IMR-90 (cell line): ENCODE measurements at regions not wholly inside any gene's neighbourhood (a gene's known extent, or its start where the extent isn't known, plus 50 kb on each side); places are given as distances from the start of the nearest gene placed in this dataset.

Experiments used
- ATAC-seq: fragments of 200-7000 bp; cut with Tn5 transposase; 2 replicates; pipeline ENCODE4 v1.9.1; 2020; ENCODE audit warnings: low read depth, mild to moderate bottlenecking, moderate library complexity
- BruUV-seq: library from RNA; stranded (reverse); fragments of 400-500 nt; replicated peaks from 2 replicates; lab custom pipeline; 2021; lab: Mats Ljungman, UMichigan
- CTCF ChIA-PET: fragments of 300-600 bp; formaldehyde crosslinking; extraction: SDS; loops from one replicate; lab custom pipeline; 2021; ENCODE audit warnings: antibody characterized with exemption; lab: Yijun Ruan, JAX
- POLR2A ChIA-PET: fragments of 300-600 bp; sonication (Branson Sonifier 250); formaldehyde crosslinking; loops from one replicate; lab custom pipeline; 2022; ENCODE audit warnings: antibody characterized with exemption; ENCODE audit not compliant: unreplicated experiment; lab: Charles Lee
- DNase-seq: peaks from one replicate; pipeline ENCODE4 v3.0.0; 2013
- H2AFZ ChIP-seq: replicated peaks from 2 replicates; pipeline ENCODE3; 2013; ENCODE audit warnings: low read length, mild to moderate bottlenecking; ENCODE audit not compliant: poor library complexity
- H2AK5ac ChIP-seq: 2 replicates; pipeline ENCODE4 v1.6.1; 2013; ENCODE audit warnings: low read depth, low read length, inconsistent platforms
- H2AK9ac ChIP-seq: replicated peaks from 2 replicates; pipeline ENCODE3; 2013; ENCODE audit warnings: mild to moderate bottlenecking, low read depth, low read length, moderate library complexity; ENCODE audit not compliant: poor library complexity
- H2BK120ac ChIP-seq: 2 replicates; pipeline ENCODE4 v1.6.1; 2013; ENCODE audit warnings: low read depth, low read length, inconsistent platforms
- H2BK15ac ChIP-seq: 3 replicates; pipeline ENCODE4 v1.6.1; 2013; ENCODE audit warnings: low read depth, low read length, inconsistent platforms
- H2BK20ac ChIP-seq: 2 replicates; pipeline ENCODE4 v1.6.1; 2013; ENCODE audit warnings: low read depth, mild to moderate bottlenecking, inconsistent platforms, low read length, moderate library complexity
- H2BK5ac ChIP-seq: 2 replicates; pipeline ENCODE4 v1.6.1; 2013; ENCODE audit warnings: mild to moderate bottlenecking, low read depth, low read length, inconsistent platforms; ENCODE audit not compliant: poor library complexity, severe bottlenecking
- H3K14ac ChIP-seq: replicated peaks from 2 replicates; pipeline ENCODE4 v1.6.1; 2013; ENCODE audit warnings: low read depth, low read length, inconsistent platforms
- H3K18ac ChIP-seq: 2 replicates; pipeline ENCODE4 v1.6.1; 2013; ENCODE audit warnings: low read depth, low read length, control low read depth
- H3K23ac ChIP-seq: 2 replicates; pipeline ENCODE4 v1.6.1; 2013; ENCODE audit warnings: low read depth, low read length, inconsistent platforms
- H3K27ac ChIP-seq: 2 replicates; pipeline ENCODE4 v1.5.1; 2013; ENCODE audit warnings: mild to moderate bottlenecking, control low read depth, low read length; ENCODE audit not compliant: insufficient read depth
- H3K27me3 ChIP-seq: 2 replicates; pipeline ENCODE4 v1.6.1; 2013; ENCODE audit warnings: low read length; ENCODE audit not compliant: control insufficient read depth, insufficient read depth
- H3K36me3 ChIP-seq: 2 replicates; pipeline ENCODE4 v1.6.1; 2013; ENCODE audit warnings: low read length, mixed read lengths; ENCODE audit not compliant: control insufficient read depth, insufficient read depth
- H3K4ac ChIP-seq: 2 replicates; pipeline ENCODE4 v1.6.1; 2013; ENCODE audit warnings: low read depth, low read length, inconsistent platforms
- H3K4me1 ChIP-seq: 2 replicates; pipeline ENCODE4 v1.6.1; 2013; ENCODE audit warnings: low read length, mixed read lengths; ENCODE audit not compliant: control insufficient read depth, insufficient read depth
- H3K4me2 ChIP-seq: 2 replicates; pipeline ENCODE4 v1.6.1; 2013; ENCODE audit warnings: low read depth, mild to moderate bottlenecking, control low read depth, low read length, moderate library complexity
- H3K4me3 ChIP-seq: 2 replicates; pipeline ENCODE4 v1.5.1; 2013; ENCODE audit warnings: low read depth, mild to moderate bottlenecking, control low read depth, low read length, moderate library complexity; ENCODE audit not compliant: insufficient read depth
- H3K56ac ChIP-seq: 2 replicates; pipeline ENCODE4 v1.6.1; 2013; ENCODE audit warnings: low read length, inconsistent platforms; ENCODE audit not compliant: insufficient read depth; ENCODE audit errors: extremely low read depth
- H3K79me1 ChIP-seq, 2 experiments: 2 replicates each; pipeline ENCODE4 v1.6.1; 2013; ENCODE audit warnings: low read length in 2 of 2, inconsistent platforms in 1 of 2, low read depth in 1 of 2
- H3K9ac ChIP-seq: 2 replicates; pipeline ENCODE4 v1.6.1; 2013; ENCODE audit warnings: low read depth, low read length, control low read depth
- H3K9me1 ChIP-seq: 2 replicates; pipeline ENCODE4 v1.6.1; 2013; ENCODE audit warnings: low read length, inconsistent platforms; ENCODE audit not compliant: insufficient read depth
- H3K9me3 ChIP-seq: 2 replicates; pipeline ENCODE4 v1.6.1; 2013; ENCODE audit warnings: low read length; ENCODE audit not compliant: control insufficient read depth, insufficient read depth
- H4K20me1 ChIP-seq: 2 replicates; pipeline ENCODE4 v1.6.1; 2013; ENCODE audit warnings: low read length, inconsistent platforms; ENCODE audit not compliant: insufficient read depth
- H4K5ac ChIP-seq: 2 replicates; pipeline ENCODE4 v1.6.1; 2013; ENCODE audit warnings: mild to moderate bottlenecking, low read depth, low read length, control low read depth
- H4K8ac ChIP-seq, 2 experiments: 2 replicates each; pipeline ENCODE4 v1.6.1; 2013; ENCODE audit warnings: low read depth in 2 of 2, low read length in 2 of 2, control low read depth in 1 of 2, inconsistent platforms in 1 of 2
- H4K91ac ChIP-seq: 2 replicates; pipeline ENCODE4 v1.6.1; 2013; ENCODE audit warnings: low read depth, low read length, inconsistent platforms; ENCODE audit not compliant: insufficient read depth
- CEBPB ChIP-seq: IDR thresholded peaks from 2 replicates; pipeline ENCODE4 v1.6.1; 2012; ENCODE audit warnings: low read depth, low read length, improper control_type of control experiment
- FOS ChIP-seq: fragments of 150-350 bp; IDR thresholded peaks from 2 replicates; pipeline ENCODE4 v1.6.1; 2016; ENCODE audit warnings: low read depth, low read length
- MAZ ChIP-seq: IDR thresholded peaks from 2 replicates; pipeline ENCODE4 v1.6.1; 2012; ENCODE audit warnings: low read depth, mild to moderate bottlenecking, low read length, improper control_type of control experiment, moderate library complexity, borderline replicate concordance
- MXI1 ChIP-seq: IDR thresholded peaks from 2 replicates; pipeline ENCODE4 v1.6.1; 2012; ENCODE audit warnings: low read depth, mild to moderate bottlenecking, low read length, moderate library complexity, borderline replicate concordance
- POLR2A ChIP-seq: IDR thresholded peaks from 2 replicates; pipeline ENCODE4 v1.6.1; 2012; ENCODE audit warnings: mild to moderate bottlenecking, low read depth, low read length
- RAD21 ChIP-seq: IDR thresholded peaks from 2 replicates; pipeline ENCODE4 v1.6.1; 2012; ENCODE audit warnings: low read length, improper control_type of control experiment
- RCOR1 ChIP-seq: IDR thresholded peaks from 2 replicates; pipeline ENCODE4 v1.6.1; 2012; ENCODE audit warnings: mild to moderate bottlenecking, low read length, improper control_type of control experiment; ENCODE audit not compliant: insufficient replicate concordance
- RFX5 ChIP-seq: IDR thresholded peaks from 2 replicates; pipeline ENCODE4 v1.8.0; 2012; ENCODE audit warnings: low read depth, mild to moderate bottlenecking, low read length, moderate library complexity
- SMC3 ChIP-seq: fragments of 150-350 bp; IDR thresholded peaks from 2 replicates; pipeline ENCODE4 v1.6.1; 2016; ENCODE audit warnings: low read depth, mild to moderate bottlenecking, antibody characterized with exemption, low read length, moderate library complexity
- WGBS, 2 experiments: methylation state at CpG; one replicate each; pipeline versions ENCODE4 v1.1.5 to v1.1.7; 2013; ENCODE audit warnings: missing lambda C conversion rate in 2 of 2; ENCODE audit not compliant: insufficient read length in 1 of 2; ENCODE audit errors: extremely low coverage in 2 of 2; 5-methylcytosine and 5-hydroxymethylcytosine counted together
- dilution Hi-C: fragments of 300-500 bp; cut with HindIII; formaldehyde crosslinking; loops from one replicate; pipeline ENCODE4 v1.14.3; 2018; ENCODE audit warnings: low sequenced_read_pairs; ENCODE audit not compliant: unreplicated experiment
- in situ Hi-C: fragments of 300-500 bp; cut with MboI; formaldehyde crosslinking; loops from 3 replicates; pipeline ENCODE4 v1.14.3; 2019; ENCODE audit warnings: low sequenced_read_pairs, inconsistent platforms, mixed read lengths
- intact Hi-C: fragments of 100-400 bp; cut with micrococcal nuclease; formaldehyde crosslinking; loops from 2 replicates; pipeline ENCODE4 v1.10.0; 2022

DNA sequence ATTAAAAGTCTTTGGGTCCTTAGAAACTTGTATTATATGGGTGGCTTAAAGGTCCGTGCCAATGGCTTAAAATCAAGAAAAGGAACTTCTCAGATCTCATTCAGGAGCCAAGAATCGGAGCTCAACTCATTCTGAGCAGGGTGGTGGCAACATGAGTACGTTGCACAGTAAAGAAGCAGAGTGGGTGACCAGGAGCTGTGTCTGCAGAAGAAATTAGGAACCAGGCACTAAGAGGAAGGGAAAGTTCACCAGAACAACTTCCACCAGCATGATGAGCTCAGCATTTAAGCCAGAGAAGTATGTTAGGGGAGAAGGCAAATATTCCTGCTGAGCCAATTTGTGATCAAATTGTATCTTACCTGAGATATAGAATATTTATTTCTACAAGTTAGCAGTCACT, 236.0 kb upstream of the NRP1 start:
- no peak overlapping the region for H2AK5ac ChIP-seq

More for the DNA sequence above, 236.0 kb upstream of the NRP1 start:
- Histone ChIP-seq H3K9me3 (no peaks in the 10 kb centered on the region), H4K5ac (no peak overlapping the region), H3K27ac (no peak overlapping the region), H2BK5ac (no peak overlapping the region), H4K8ac (no peak overlapping the region), H3K14ac (no peak overlapping the region), H3K27me3 (peaks cover 9% of the 10 kb centered on the region; the same call in 1 of the 2 replicates), H2BK120ac (no peak overlapping the region), H3K9ac (no peak overlapping the region), H3K56ac (no peak overlapping the region), H3K18ac (no peak overlapping the region), H2BK15ac (no peak overlapping the region), H3K23ac (no peak overlapping the region), H3K36me3 (no peaks in the 10 kb centered on the region), H3K9me1 (no peaks in the 10 kb centered on the region), H2AFZ (no peak overlapping the region), H4K91ac (no peak overlapping the region), H2BK20ac (no peak overlapping the region), H2AK9ac (no peak overlapping the region), H3K79me1 (no peaks in the 10 kb centered on the region), H3K4me3 (no peak overlapping the region), H3K4ac (no peak overlapping the region), H3K4me2 (no peak overlapping the region), H3K4me1 (no peaks in the 10 kb centered on the region), H4K20me1 (no peaks in the 10 kb centered on the region)
- dilution Hi-C loops: no loop called here
- ChIA-PET POLR2A (no interaction called here), CTCF (interaction anchor here (0.7 kb wide), 1 partner anchor 10 kb away, joined by 3 read pairs; no protein-coding TSS in a partner anchor)
- no peak for TF ChIP-seq RAD21
- no peak for TF ChIP-seq RFX5
- no peak for TF ChIP-seq MAZ
- TF ChIP-seq POLR2A: no peak
- TF ChIP-seq RCOR1: no peak
- no peak for TF ChIP-seq SMC3
- TF ChIP-seq FOS: no peak
- TF ChIP-seq MXI1: no peak
- TF ChIP-seq CEBPB: no peak
- WGBS, 2 experiments: 58% methylated on average over 2 of the region's 3 CpGs; no CpG with 5 or more reads in 1 of the 2 experiments
- intact Hi-C loops: no loop called here
- ATAC-seq (no peak), DNase-seq (no peak)
- BruUV-seq: no TSS peak
- in situ Hi-C loops: no loop called here
